ENCODE measurements at regions not wholly inside any gene's neighbourhood (a gene's known extent, or its start where the extent isn't known, plus 50 kb on each side); places are given as distances from the start of the nearest gene placed in this dataset.
A peak's percentile ranks its signal among the peaks of the same experiment; 100 is the strongest.

- Histone ChIP-seq H3K4me2 (ENCODE audit: low read length) (no peak overlapping the region), H3K79me2 (ENCODE audit: insufficient read depth, low read length) (no peaks in the 10 kb centered on the region), H3K9me2 (ENCODE audit: insufficient read depth) (no peaks in the 10 kb centered on the region), H2AFZ (ENCODE audit: low read depth, low read length, poor library complexity, severe bottlenecking) (no peak overlapping the region), H3K9me3 (ENCODE audit: control insufficient read depth in 1 of 2, insufficient read depth in 1 of 2, low read depth in 1 of 2, low read length in 2 of 2) (no peaks in the 10 kb centered on the region), H3K27me3 (ENCODE audit: insufficient read depth, low read length) (no peaks in the 10 kb centered on the region), H3K9ac (ENCODE audit: low read length) (no peak overlapping the region), H4K20me1 (ENCODE audit: insufficient read depth) (no peaks in the 10 kb centered on the region), H3K36me3 (ENCODE audit: control insufficient read depth in 1 of 2, insufficient read depth in 2 of 2, low read length in 2 of 2) (no peaks in the 10 kb centered on the region), H3K27ac (ENCODE audit: low read depth, low read length) (no peak overlapping the region), H3K4me1 (ENCODE audit: control insufficient read depth in 1 of 2, insufficient read depth in 2 of 2, low read length in 2 of 2) (no peaks in the 10 kb centered on the region), H3K4me3 (replicated peaks in 1 of 2; ENCODE audit: low read depth in 1 of 2, low read length in 2 of 2) (no peak overlapping the region)
- BruUV-seq (replicated peaks) = no TSS peak
- ChIA-PET CTCF (no interaction called here), POLR2A (no interaction called here), RAD21 (ENCODE audit: low non-redundant PET in 1 of 2, low total read pairs in 2 of 2, uncharacterized antibody in 2 of 2, unreplicated experiment in 2 of 2) (no interaction called here)
- no peak for TF ChIP-seq ELF1 (IDR thresholded peaks at IDR 0.05; ENCODE audit: borderline replicate concordance, low read depth)
- TF ChIP-seq CTCF (IDR thresholded peaks at IDR 0.05 in 2 of 3, conservative IDR thresholded peaks at IDR 0.05 in 1 of 3; ENCODE audit: borderline replicate concordance in 1 of 3, insufficient read depth in 1 of 3, low read depth in 2 of 3, low read length in 2 of 3) = 0 out of 6 replicates have a peak, but pooled peaks of 1 of the 3 experiments have one; percentile 2
- TF ChIP-seq, protein P1, sequence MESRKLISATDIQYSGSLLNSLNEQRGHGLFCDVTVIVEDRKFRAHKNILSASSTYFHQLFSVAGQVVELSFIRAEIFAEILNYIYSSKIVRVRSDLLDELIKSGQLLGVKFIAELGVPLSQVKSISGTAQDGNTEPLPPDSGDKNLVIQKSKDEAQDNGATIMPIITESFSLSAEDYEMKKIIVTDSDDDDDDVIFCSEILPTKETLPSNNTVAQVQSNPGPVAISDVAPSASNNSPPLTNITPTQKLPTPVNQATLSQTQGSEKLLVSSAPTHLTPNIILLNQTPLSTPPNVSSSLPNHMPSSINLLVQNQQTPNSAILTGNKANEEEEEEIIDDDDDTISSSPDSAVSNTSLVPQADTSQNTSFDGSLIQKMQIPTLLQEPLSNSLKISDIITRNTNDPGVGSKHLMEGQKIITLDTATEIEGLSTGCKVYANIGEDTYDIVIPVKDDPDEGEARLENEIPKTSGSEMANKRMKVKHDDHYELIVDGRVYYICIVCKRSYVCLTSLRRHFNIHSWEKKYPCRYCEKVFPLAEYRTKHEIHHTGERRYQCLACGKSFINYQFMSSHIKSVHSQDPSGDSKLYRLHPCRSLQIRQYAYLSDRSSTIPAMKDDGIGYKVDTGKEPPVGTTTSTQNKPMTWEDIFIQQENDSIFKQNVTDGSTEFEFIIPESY (IDR thresholded peaks at IDR 0.05; ENCODE audit: extremely low read depth, insufficient replicate concordance, low read length) = no peak
- no peak for ATAC-seq
- intact Hi-C loops (cut with micrococcal nuclease) = no loop called here
- no peak for DNase-seq (ENCODE audit: low read depth, low spot score)
These were observed 109.1 kb downstream of the DACT2 start for GRCh38 chr6:168210239-168211105.
